B cell (primary cell): ENCODE measurements at regions not wholly inside any gene's neighbourhood (a gene's known extent, or its start where the extent isn't known, plus 50 kb on each side); places are given as distances from the start of the nearest gene placed in this dataset.
A peak's percentile ranks its signal among the peaks of the same experiment; 100 is the strongest.

Experiments
- ATAC-seq: fragments of 200-7000 bp; cut with Tn5 transposase; one replicate; pipeline ENCODE4 v1.10.0; 2021; ENCODE audit warnings: low read depth, mild to moderate bottlenecking, moderate number of reproducible peaks, moderate library complexity
- CTCF ChIA-PET: fragments of 350-600 bp; sonication (Branson Sonifier 250); formaldehyde crosslinking; loops from one replicate; lab custom pipeline; 2021; ENCODE audit warnings: antibody characterized with exemption, inconsistent platforms; lab: Charles Lee
- POLR2A ChIA-PET: fragments of 350-600 bp; sonication (Branson Sonifier 250); formaldehyde crosslinking; loops from one replicate; lab custom pipeline; 2021; ENCODE audit warnings: antibody characterized with exemption; lab: Charles Lee
- DNase-seq: peaks from one replicate; pipeline ENCODE4 v3.0.0; 2013
- H2AFZ ChIP-seq: 2 replicates; pipeline ENCODE4 v1.6.1; 2012; ENCODE audit warnings: mild to moderate bottlenecking, low read depth, low read length; ENCODE audit not compliant: insufficient read depth, poor library complexity, severe bottlenecking
- H3K27ac ChIP-seq, 2 donors: 1 replicate in 1 of 2; 2 replicates in 1 of 2; pipeline ENCODE4 v1.5.1; 2012 to 2013; ENCODE audit warnings: low read length in 2 of 2, mild to moderate bottlenecking in 2 of 2, moderate library complexity in 1 of 2
- H3K27me3 ChIP-seq, 4 experiments: fragments of 200-600 bp in 1 of 4; sonication (generic) in 1 of 4; replicated peaks in 1 of 4; 1 replicate in 2 of 4; 2 replicates in 2 of 4; pipeline versions ENCODE4 v1.6.1 to v1.7.0; 2013 to 2016; ENCODE audit warnings: low read length in 3 of 4, mild to moderate bottlenecking in 2 of 4, mixed read lengths in 1 of 4, moderate library complexity in 1 of 4; ENCODE audit not compliant: insufficient read depth in 4 of 4, control insufficient read depth in 3 of 4; ENCODE audit errors: control extremely low read depth in 1 of 4
- H3K36me3 ChIP-seq, 2 experiments: replicated peaks in 1 of 2; 1 replicate in 1 of 2; 2 replicates in 1 of 2; pipeline versions ENCODE4 v1.6.1 to v1.7.1; 2013; ENCODE audit warnings: low read length in 1 of 2; ENCODE audit not compliant: insufficient read depth in 2 of 2, control insufficient read depth in 1 of 2; ENCODE audit errors: control extremely low read depth in 1 of 2, extremely low read depth in 1 of 2
- H3K4me1 ChIP-seq, 2 donors: fragments of 200-600 bp in 1 of 2; sonication (generic) in 1 of 2; 1 replicate in 1 of 2; 2 replicates in 1 of 2; pipeline versions ENCODE4 v1.5.1 to v1.6.1; 2013 to 2017; ENCODE audit warnings: low read length in 2 of 2; ENCODE audit not compliant: control insufficient read depth in 2 of 2, insufficient read depth in 2 of 2
- H3K4me2 ChIP-seq: replicated peaks from 2 replicates; pipeline ENCODE3; 2012; ENCODE audit warnings: mild to moderate bottlenecking, low read depth, low read length; ENCODE audit not compliant: poor library complexity, severe bottlenecking
- H3K4me3 ChIP-seq, 5 experiments: fragments of 200-600 bp in 1 of 5; sonication (generic) in 1 of 5; 1 replicate in 3 of 5; 2 replicates in 2 of 5; pipeline versions ENCODE4 v1.5.1 to v1.7.0; 2011 to 2016; ENCODE audit warnings: low read length in 4 of 5, mild to moderate bottlenecking in 4 of 5, low read depth in 2 of 5, control low read depth in 1 of 5, moderate library complexity in 1 of 5; ENCODE audit not compliant: insufficient read depth in 1 of 5; ENCODE audit errors: control extremely low read depth in 1 of 5, extremely low read depth in 1 of 5
- H3K79me2 ChIP-seq: fragments of 200-600 bp; sonication (generic); one replicate; pipeline ENCODE4 v1.6.0; 2016; ENCODE audit warnings: low read length; ENCODE audit not compliant: control insufficient read depth, insufficient read depth
- H3K9ac ChIP-seq: fragments of 200-600 bp; sonication (generic); 2 replicates; pipeline ENCODE4 v1.6.1; 2017; ENCODE audit warnings: mild to moderate bottlenecking, low read length, moderate library complexity
- H3K9me3 ChIP-seq, 3 donors: one replicate each; pipeline versions ENCODE4 v1.6.1 to v1.7.1; 2013; ENCODE audit warnings: low read length in 2 of 3; ENCODE audit not compliant: control insufficient read depth in 2 of 3, insufficient read depth in 1 of 3; ENCODE audit errors: control extremely low read depth in 1 of 3
- H4K20me1 ChIP-seq: 2 replicates; pipeline ENCODE4 v1.6.0; 2012; ENCODE audit warnings: mild to moderate bottlenecking, low read length; ENCODE audit not compliant: insufficient read depth, control insufficient read depth, poor library complexity, severe bottlenecking
- H3K27ac Mint-ChIP-seq: one replicate; pipeline ENCODE4 v1.8.0; 2021; ENCODE audit warnings: mixed read lengths
- H3K27me3 Mint-ChIP-seq: one replicate; pipeline ENCODE4 v1.8.0; 2021; ENCODE audit warnings: mixed read lengths
- H3K4me1 Mint-ChIP-seq: one replicate; pipeline ENCODE4 v1.8.0; 2021; ENCODE audit warnings: mixed read lengths
- H3K4me3 Mint-ChIP-seq: one replicate; pipeline ENCODE4 v1.8.0; 2021; ENCODE audit warnings: mixed read lengths
- H3K9me3 Mint-ChIP-seq: one replicate; pipeline ENCODE4 v1.8.0; 2022; ENCODE audit warnings: mixed read lengths; ENCODE audit not compliant: insufficient read depth
- CTCF ChIP-seq: fragments of 200-600 bp; IDR thresholded peaks from one replicate; pipeline ENCODE4 v1.8.0; 2022; ENCODE audit warnings: antibody characterized with exemption, mild to moderate bottlenecking
- EZH2 ChIP-seq: IDR thresholded peaks from 2 replicates; pipeline ENCODE4 v1.6.1; 2012; ENCODE audit warnings: borderline replicate concordance, low read depth, mild to moderate bottlenecking, moderate library complexity, low read length; ENCODE audit not compliant: insufficient read depth, poor library complexity, severe bottlenecking
- WGBS: methylation state at CpG from one replicate; pipeline ENCODE4 v1.1.5; 2013; ENCODE audit warnings: missing lambda C conversion rate; ENCODE audit not compliant: insufficient coverage; 5-methylcytosine and 5-hydroxymethylcytosine counted together
- intact Hi-C: fragments of 100-400 bp; cut with micrococcal nuclease; formaldehyde crosslinking; loops from one replicate; pipeline ENCODE4 v1.10.0; 2022

- CTCF ChIA-PET, result interaction anchor here (0.6 to 6.5 kb wide), 16 partner anchors 34 to 535 kb away, joined by 3 to 72 read pairs (median 16); partner anchors contain the start of genes TMEM267 and ZNF131
- no peaks in the 10 kb centered on the region for H4K20me1 ChIP-seq
- H3K79me2 ChIP-seq, result peaks cover 6% of the 10 kb centered on the region
- ATAC-seq (no peak), DNase-seq (no peak)
- peak overlapping the region; percentile 93 to 97 for H3K27ac ChIP-seq
- Mint-ChIP-seq H3K9me3 (no peaks in the 10 kb centered on the region), H3K27me3 (peaks cover 8% of the 10 kb centered on the region), H3K4me1 (peaks cover 31% of the 10 kb centered on the region), H3K27ac (peak overlapping the region; percentile 100), H3K4me3 (peak overlapping the region; percentile 99)
- peaks cover 0 to 16% (median 6%) of the 10 kb centered on the region in 3 donors for H3K9me3 ChIP-seq
- H3K27me3 ChIP-seq, result peaks cover 0 to 4% (median 2%) of the 10 kb centered on the region in 4 experiments
- WGBS, result 3% methylated on average over 6 of the region's 10 CpGs
- peak overlapping the region; percentile 76 for H2AFZ ChIP-seq
- POLR2A ChIA-PET, result interaction anchor here (0.6 to 5.6 kb wide), 10 partner anchors 40 to 654 kb away, joined by 3 to 123 read pairs (median 22); partner anchors contain the start of genes NNT and ZNF131
- no peaks in the 10 kb centered on the region for H3K36me3 ChIP-seq
- H3K4me2 ChIP-seq, result peak overlapping the region; percentile 75
- intact Hi-C loops, result loop anchor here (1.0 to 2.0 kb wide), 9 partner anchors 37 to 534 kb away; partner anchors contain the start of genes ANXA2R, HMGCS1 and TMEM267
- H3K4me1 ChIP-seq, result peaks cover 13 to 35% of the 10 kb centered on the region in 2 donors
- no peak for TF ChIP-seq CTCF
- no peak for TF ChIP-seq EZH2
- H3K9ac ChIP-seq, result peak overlapping the region; percentile 96
- H3K4me3 ChIP-seq, result peak overlapping the region; percentile 61 to 92 (median 85)
These were observed 91.2 kb downstream of the ANXA2R start for GRCh38 chr5:42948961-42949347.

GRCh38 chr5:42944989-42945388 lies 95.1 kb downstream of the ANXA2R start:
- Mint-ChIP-seq H3K27ac (no peak overlapping the region), H3K9me3 (no peaks in the 10 kb centered on the region), H3K4me3 (no peak overlapping the region), H3K4me1 (peaks cover 16% of the 10 kb centered on the region), H3K27me3 (peaks cover 21% of the 10 kb centered on the region)
- no peaks in the 10 kb centered on the region for H3K36me3 ChIP-seq
- ChIA-PET CTCF (no interaction called here), POLR2A (no interaction called here)
- no peak overlapping the region for H3K27ac ChIP-seq
- intact Hi-C loops, result no loop called here
- H2AFZ ChIP-seq, result no peak overlapping the region
- H3K9ac ChIP-seq, result no peak overlapping the region
- H3K4me3 ChIP-seq, result no peak overlapping the region
- TF ChIP-seq CTCF (no peak), EZH2 (no peak)
- no peak for DNase-seq
- 100% methylated on average over 5 of the region's 5 CpGs for WGBS
- H3K4me1 ChIP-seq, result peaks cover 10 to 20% of the 10 kb centered on the region in 2 donors
- peaks cover 0 to 18% (median 7%) of the 10 kb centered on the region in 4 experiments for H3K27me3 ChIP-seq
- no peaks in the 10 kb centered on the region for H4K20me1 ChIP-seq
- H3K9me3 ChIP-seq, result no peaks in the 10 kb centered on the region
- no peak overlapping the region for H3K4me2 ChIP-seq
- no peak for ATAC-seq
- no peaks in the 10 kb centered on the region for H3K79me2 ChIP-seq
